Body of pancreas (tissue), 4 donors: ENCODE measurements at regions not wholly inside any gene's neighbourhood (a gene's known extent, or its start where the extent isn't known, plus 50 kb on each side); places are given as distances from the start of the nearest gene placed in this dataset.

Source experiments
- POLR2A ChIP-seq, 3 donors: fragments of 450-650 bp; IDR thresholded peaks; one replicate each; pipeline ENCODE4 v1.6.1; 2016; ENCODE audit warnings: antibody characterized with exemption in 3 of 3, mild to moderate bottlenecking in 2 of 3
- TF ChIP-seq, protein P1 (sequence below), 7 experiments: fragments of 450-650 bp in 4 of 7; fragments of 200-600 bp in 3 of 7; sonication (generic) in 3 of 7; IDR thresholded peaks; one replicate each; pipeline ENCODE4 v1.5.1; 2016 to 2019; ENCODE audit warnings: antibody characterized with exemption in 7 of 7

DNA sequence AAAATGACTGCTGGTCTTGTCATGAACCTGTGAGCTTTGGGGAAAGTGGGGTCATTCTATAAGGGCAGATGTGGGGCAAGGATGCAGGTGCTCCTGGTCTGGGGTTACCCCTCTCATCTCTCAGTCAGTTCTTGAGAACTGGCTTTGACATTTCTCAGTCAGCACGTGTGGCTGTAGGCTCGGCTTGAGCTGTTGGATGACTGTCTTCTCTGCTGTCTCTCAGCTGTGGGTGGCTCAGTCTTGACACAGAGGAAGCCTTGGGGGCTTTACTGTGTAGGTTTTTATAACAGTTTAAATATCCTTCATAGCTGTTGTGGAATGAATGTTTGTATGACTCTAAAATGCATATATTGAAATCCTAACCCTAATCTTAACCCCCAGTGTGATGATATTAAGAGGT lies 296.4 kb upstream of the CELF4 start:
- TF ChIP-seq, protein P1, sequence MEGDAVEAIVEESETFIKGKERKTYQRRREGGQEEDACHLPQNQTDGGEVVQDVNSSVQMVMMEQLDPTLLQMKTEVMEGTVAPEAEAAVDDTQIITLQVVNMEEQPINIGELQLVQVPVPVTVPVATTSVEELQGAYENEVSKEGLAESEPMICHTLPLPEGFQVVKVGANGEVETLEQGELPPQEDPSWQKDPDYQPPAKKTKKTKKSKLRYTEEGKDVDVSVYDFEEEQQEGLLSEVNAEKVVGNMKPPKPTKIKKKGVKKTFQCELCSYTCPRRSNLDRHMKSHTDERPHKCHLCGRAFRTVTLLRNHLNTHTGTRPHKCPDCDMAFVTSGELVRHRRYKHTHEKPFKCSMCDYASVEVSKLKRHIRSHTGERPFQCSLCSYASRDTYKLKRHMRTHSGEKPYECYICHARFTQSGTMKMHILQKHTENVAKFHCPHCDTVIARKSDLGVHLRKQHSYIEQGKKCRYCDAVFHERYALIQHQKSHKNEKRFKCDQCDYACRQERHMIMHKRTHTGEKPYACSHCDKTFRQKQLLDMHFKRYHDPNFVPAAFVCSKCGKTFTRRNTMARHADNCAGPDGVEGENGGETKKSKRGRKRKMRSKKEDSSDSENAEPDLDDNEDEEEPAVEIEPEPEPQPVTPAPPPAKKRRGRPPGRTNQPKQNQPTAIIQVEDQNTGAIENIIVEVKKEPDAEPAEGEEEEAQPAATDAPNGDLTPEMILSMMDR (IDR thresholded peaks at IDR 0.05): no peak
- TF ChIP-seq POLR2A (IDR thresholded peaks at IDR 0.05): no peak
